ENCODE measurements at regions not wholly inside any gene's neighbourhood (a gene's known extent, or its start where the extent isn't known, plus 50 kb on each side); places are given as distances from the start of the nearest gene placed in this dataset.

DNA sequence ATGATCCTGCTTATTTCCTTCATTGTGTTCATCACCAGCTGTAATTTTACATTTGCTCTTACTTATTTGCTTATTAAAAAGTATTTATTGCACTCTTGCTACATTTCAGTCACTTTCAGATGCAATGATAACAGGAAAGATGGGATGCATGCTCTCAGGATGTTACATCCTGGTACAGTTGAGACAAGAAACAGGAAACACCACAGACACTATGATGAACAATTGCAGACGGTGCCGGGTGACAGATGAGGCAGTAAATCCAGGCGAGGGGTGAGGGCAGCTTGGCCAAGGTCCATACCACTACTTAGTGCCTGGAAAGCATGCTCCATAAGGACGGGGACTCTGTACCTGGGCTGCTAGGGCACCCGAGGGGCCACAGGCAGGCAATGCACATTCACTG, 156.6 kb upstream of the RAB4A start:
- TF ChIP-seq, protein P1, sequence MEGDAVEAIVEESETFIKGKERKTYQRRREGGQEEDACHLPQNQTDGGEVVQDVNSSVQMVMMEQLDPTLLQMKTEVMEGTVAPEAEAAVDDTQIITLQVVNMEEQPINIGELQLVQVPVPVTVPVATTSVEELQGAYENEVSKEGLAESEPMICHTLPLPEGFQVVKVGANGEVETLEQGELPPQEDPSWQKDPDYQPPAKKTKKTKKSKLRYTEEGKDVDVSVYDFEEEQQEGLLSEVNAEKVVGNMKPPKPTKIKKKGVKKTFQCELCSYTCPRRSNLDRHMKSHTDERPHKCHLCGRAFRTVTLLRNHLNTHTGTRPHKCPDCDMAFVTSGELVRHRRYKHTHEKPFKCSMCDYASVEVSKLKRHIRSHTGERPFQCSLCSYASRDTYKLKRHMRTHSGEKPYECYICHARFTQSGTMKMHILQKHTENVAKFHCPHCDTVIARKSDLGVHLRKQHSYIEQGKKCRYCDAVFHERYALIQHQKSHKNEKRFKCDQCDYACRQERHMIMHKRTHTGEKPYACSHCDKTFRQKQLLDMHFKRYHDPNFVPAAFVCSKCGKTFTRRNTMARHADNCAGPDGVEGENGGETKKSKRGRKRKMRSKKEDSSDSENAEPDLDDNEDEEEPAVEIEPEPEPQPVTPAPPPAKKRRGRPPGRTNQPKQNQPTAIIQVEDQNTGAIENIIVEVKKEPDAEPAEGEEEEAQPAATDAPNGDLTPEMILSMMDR (IDR thresholded peaks at IDR 0.05; ENCODE audit: low read depth, low read length, missing input control) = no peak
- TF ChIP-seq RAD21 (IDR thresholded peaks at IDR 0.05) (no peak), YY1 (IDR thresholded peaks at IDR 0.05) (no peak), RXRA (IDR thresholded peaks at IDR 0.05) (no peak), JUND (IDR thresholded peaks at IDR 0.05) (no peak)
- TF ChIP-seq, protein P2, sequence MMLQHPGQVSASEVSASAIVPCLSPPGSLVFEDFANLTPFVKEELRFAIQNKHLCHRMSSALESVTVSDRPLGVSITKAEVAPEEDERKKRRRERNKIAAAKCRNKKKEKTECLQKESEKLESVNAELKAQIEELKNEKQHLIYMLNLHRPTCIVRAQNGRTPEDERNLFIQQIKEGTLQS (IDR thresholded peaks at IDR 0.05) = no peak

Measured in liver (tissue), 3 donors.